Stimulated activated CD8-positive, alpha-beta memory T cell treated with anti-CD3 and anti-CD28 coated beads, Interleukin-7, amount 100 ng/mL, for 1 hour (primary cell): ENCODE measurements at regions not wholly inside any gene's neighbourhood (a gene's known extent, or its start where the extent isn't known, plus 50 kb on each side); places are given as distances from the start of the nearest gene placed in this dataset.

Experiments used
- DNase-seq, 2 donors: peaks; one replicate each; pipeline ENCODE4 v3.0.0-alpha.2; 2020; ENCODE audit warnings: low read depth in 2 of 2

DNA sequence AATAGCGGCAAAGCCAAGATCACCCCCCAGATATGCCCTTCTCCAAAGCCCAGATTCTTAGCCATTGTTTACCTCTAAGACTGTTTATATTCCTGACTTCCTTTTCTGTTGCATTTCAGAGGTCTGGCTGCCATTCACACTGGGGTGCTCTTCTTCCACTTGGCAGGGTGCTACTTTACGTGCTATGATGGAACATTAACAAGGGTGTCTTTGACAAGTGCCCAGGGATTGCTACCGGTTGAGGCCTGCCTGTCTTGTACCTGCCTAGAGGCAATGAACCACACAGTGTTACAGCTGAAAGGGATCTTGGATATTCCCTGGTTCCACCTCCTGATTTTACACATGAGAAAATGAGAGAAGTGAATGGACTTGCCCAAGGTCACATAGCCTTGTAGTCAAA, 352.1 kb upstream of the KIF2A start:
- no peak for DNase-seq

DNA sequence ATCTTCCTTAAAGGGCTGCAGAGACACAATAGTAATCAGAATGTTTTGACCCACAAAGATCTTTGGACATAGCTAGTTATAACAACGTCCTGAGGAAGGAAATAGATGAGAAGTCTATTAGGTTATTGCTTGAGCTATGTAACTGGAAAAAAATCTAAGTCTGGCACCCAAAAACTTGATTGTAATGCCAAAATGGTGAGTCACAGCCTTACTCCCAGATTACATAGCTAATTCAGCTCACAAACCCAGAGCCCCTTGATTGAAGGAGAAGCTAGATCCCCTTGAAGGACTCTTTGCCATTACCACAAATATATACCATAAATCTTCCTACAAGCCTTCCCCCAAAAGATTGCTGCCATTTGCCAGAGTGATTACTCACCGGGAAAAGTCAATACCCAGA, 341.8 kb upstream of the KIF2A start:
- no peak for DNase-seq

DNA sequence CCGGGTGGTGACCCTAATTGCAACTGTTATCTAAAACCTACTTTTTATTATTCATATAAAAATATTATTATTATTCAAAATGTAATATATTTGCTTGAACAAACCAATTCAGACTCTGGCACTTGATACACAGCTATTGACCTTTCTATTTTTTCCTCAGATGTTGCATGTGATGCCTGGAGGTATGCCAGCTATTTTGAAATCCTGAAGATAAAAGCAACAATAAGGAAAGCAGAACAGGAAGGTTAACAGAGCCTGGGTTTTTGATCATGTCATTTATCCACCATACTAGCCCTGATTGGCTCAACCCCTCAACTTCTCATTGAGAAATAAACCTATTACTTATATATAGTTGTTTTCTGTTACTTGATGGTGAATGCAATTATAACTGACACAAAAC, 340.9 kb upstream of the KIF2A start:
- no peak for DNase-seq

DNA sequence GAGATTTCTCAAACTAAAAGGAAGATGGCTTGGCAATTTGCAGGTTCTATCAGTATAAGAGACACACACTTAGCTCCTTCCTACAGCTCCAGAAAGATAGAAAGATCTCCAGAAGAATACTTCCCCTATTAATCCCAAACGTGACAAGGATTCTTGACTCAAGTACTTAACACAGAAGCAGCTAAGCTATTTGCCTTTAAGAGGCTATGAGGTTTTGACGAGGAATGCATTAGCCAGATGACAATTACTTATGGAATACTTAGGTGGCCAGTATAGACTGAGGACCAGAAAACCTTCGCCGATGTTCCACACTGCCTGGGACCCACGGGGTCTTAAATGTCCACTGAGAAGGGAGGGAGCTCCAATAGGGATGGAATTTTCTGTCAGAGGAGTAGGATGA, 340.5 kb upstream of the KIF2A start:
- DNase-seq: no peak

DNA sequence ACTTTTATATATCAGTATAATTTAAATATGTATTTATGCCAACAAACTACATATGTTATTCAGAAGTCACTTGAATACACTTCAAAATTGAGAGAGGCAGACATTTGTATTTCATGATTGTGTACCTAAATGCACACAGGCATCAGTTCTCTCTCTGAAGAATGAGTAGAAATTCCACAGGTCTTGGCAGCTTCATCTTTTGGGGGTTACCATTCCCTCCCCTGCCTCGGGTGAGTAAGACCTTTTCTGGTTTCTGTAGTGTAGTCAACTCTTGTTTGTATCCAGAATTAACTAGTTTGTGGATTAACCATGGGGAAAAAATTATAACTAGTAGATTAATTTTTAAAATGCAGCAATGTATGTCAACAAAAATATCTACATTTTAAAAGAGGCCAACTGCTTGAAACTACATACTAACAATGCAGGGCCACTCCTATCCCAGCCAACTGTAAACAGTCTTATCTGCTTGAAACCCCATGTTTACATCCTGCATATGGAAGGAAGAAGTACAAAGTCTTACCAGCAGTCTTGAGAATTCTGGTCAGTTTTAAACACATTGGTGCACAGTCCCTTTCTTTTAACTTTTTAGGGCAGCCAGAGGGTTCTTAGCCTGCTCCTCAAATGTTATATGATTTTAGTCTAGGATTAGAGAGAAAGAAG, 339.6 kb upstream of the KIF2A start:
- no peak for DNase-seq

DNA sequence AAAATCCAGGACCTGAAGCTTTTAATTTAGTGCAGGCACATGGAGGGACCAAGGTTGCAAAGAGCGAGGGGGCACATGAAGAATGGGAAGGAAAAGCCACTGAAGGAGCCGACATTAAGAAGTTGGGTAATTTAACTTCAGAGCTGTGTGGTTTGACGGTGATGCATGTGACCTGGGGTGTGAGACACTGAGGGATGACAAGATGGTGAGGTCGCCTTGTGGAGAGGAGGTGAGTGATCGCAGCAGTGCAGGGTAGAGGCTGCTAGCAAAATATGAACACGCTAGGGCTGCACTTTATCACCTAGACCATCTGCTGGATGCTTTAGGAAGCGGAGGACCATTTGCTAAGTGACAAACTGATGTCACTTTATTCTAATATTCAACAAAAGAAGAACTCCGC, 339.0 kb upstream of the KIF2A start:
- DNase-seq: no peak

DNA sequence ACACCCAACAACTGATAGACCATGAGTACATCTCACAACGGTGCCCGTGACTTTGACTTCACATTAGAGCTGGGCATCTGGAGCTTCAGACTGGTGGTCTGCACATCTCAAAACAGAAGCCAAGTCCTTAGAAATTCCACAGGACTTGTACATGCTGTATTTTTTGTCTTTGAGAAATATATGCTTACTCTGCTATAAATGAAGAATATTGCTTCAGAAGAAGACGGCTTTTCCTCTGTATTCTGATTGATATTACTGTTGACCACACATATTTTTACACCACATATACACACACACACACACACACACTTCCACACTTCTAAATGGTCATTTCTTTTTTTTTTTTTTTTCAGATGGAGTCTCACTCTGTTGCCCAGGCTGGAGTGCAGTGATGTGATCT, 338.3 kb upstream of the KIF2A start:
- no peak for DNase-seq

DNA sequence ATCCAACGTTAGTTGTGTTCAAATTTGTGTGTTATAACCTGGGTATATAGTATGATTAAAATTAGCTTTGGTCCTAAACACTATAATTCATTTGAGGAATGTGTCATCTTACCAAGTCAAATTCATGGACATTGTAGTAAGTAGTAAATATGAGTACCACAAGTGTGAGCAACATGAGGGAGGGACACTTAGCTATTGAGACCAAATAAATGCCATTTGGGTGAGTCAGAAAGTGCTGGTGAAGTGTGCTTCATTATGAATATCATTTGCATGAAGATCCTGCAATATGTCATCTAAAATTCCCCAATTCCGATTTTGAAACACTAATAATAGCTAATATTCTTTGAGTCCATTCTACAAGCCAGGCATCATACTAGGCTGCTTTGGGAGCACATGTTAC, 336.7 kb upstream of the KIF2A start:
- DNase-seq: no peak

DNA sequence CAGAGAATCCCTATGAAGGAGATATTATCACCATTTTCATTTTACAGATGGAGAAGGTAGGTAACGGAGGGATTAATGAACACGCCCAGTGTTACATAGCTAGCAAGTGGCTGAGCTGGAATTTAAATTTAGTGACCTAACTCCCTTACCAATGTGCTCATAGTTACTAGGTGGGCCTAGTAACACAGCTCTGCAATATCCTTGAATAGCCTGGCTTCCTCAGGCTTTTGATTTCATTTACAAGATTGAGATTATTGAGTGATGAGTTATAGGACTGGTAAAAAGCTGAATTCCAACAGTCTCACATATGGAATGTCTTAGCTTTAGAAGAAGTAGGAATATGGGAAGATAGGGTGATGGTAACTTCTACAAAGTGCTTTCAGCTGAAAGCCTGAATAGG, 336.3 kb upstream of the KIF2A start:
- no peak for DNase-seq

DNA sequence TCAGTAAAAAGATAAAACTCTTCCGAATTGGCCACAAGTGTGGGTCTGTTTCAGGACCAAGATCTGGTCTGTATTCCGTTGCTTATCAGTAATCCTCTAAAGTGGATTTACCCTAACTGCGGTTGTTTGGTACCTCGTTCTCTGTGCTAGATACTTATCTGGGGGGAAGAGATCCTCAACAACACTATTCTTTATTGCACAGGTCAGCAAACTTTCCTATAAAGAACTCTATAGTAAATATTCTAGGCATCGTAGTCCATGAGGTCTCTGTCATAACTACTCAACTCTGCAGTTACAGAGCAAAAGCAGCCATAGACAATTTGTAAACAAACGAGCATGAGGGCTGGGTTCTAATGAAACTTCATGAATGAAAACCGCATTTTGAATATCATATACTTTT, 335.8 kb upstream of the KIF2A start:
- no peak for DNase-seq

DNA sequence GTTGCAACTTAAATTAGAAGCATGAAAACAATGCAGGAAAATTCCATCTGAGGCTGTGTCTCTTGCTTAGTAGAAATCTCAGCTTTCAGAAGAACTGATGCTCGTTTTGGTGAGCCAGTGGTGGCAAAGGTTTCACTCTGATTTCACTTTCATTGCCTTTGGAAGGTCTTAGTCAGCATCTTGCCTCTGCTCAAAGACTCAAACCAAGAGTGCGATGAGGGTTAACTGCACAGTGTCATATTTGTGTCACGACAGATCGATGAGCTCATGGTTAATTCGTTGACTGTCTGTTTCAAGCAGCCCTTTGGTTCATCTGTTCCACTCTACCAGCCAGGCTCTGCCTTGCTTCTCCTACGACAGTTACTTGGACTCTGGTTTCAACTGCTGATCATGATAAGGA, 331.3 kb upstream of the KIF2A start:
- no peak for DNase-seq

DNA sequence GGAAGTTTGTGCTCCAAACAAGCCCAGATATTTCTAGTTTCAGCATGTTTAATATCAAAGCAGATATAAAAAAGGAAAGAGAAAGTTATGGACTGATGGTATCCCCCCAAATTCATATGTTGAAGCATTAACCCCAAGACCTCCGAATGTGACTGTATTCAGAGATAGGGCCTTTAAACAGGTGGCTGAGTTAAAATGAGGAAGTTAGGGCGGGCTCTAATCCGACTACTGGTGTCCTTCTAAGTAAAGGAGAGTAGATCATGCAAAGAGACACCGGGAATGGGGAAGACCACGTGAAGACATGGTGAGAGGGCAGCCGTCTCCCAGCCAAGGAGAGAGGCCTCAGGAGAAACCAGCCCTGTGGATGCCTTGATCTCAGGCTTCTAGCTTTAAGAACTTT, 324.1 kb upstream of the KIF2A start:
- DNase-seq: no peak

DNA sequence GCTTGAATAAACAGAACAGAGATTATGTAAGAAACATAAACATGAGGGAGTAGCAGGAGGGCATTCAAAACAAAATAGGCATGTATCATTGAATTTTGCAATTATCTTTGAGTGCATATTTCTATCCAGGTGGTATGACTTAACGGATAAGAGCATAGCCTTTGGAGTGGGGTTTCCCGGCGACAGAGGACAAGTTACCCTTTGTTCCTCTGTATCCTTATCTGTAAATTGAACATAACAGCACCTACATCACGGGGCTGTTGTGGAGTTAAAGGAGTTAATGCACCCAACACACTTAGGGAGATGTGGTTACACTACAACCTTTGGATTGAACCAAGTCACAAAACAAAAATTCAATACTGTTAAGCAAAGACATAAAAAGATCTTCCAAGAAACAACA, 314.6 kb upstream of the KIF2A start:
- no peak for DNase-seq

DNA sequence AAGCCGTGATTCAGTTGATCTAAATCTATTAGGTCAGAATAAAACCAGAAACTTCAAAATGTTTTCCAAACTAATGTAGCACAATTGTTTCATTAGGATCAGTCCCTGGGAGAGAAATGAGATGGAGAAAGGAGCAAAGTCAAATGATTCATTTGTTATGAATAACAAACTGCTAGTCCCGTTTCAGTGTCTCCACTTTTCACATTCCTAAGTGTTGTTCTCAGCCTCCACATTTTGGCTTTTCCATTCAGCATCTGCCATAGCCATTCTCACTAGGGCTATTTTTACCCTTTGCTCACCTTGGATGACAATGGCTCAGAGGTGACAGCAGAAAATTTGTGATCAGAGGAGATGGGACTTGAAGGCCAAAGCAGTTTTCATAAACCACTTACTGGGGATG, 314.1 kb upstream of the KIF2A start:
- DNase-seq: no peak

DNA sequence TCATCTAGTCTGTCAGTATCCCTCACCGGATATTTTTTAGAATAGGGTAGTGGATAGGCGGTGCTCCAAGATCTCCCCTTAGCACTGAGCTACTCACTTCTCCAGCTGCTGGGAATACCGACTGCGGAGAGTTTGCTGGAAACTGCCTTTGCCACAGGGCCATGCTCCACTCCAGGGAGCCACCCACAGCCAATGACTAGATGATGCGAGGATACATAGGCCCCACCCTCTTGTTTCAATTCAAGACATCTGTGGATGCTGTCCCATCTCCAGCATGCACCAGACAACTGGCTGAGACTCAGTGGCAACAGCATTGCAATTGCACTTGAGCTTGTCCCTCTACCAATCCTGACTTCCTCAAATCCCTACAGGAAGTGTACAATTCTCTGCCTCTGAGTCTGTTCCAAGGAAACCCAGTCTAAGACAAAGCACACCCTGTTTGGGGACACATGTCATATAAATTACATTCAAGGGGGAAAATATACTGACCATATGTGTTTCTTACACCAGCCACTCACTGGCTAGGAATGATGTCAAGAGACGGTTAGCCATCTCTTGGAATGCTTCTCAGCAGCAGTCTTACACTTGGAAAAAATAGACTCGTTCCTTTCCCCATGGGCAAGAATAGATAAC, 312.6 kb upstream of the KIF2A start:
- DNase-seq: no peak

DNA sequence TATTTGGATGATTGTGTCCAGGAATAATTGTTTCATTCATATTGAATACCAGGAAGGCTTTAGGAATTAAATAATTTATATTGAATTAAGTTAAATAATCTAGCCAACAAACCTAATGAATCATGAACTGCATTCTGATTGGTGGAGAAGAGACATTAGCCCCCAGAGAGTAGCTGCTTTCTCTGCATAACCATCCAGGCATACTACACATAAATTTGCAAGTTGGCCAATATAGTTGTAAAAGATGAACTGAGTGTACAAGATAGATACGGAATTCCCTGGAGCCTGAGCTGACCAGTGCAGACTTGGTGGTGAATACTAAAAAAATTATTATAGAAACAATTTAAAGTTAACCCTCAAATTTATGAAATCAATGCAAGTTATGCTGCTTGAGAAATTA, 311.8 kb upstream of the KIF2A start:
- no peak for DNase-seq

DNA sequence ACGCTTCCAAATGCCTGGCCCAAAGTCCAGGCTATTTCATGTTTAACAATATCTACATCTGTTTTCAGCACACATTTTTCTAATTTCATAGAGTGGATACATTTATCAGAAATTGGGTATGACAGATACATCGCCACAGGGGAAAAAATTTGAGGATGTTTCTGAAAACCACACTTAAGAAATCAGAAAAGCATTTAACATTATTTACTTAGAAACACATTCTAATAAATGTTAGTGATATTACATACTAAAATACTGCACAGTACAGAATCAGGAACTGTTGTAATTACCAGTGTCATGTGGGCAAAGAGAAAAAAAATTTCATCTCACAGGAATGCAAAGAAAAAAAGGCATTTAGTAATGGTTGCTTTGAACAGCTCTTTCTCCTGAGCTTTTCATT, 310.5 kb upstream of the KIF2A start:
- no peak for DNase-seq

DNA sequence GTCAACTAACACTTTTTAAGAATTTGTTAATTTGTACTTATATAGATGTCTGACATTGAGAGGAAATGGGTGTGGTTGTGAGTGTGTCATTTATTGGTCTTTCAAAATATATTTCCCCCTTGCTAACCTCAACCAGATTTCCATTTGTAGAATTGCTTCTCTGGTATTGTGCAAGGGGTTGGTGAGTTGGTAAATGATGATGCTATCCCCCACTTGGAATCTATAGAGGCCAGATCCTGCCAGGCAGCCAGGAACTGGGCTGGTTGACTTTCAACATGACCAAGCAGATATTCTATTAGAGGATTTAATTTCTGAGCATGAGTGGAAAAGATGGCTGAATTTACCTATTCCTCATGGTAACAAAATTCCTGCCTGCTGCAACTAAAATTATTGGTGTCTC, 306.6 kb upstream of the KIF2A start:
- DNase-seq: no peak

DNA sequence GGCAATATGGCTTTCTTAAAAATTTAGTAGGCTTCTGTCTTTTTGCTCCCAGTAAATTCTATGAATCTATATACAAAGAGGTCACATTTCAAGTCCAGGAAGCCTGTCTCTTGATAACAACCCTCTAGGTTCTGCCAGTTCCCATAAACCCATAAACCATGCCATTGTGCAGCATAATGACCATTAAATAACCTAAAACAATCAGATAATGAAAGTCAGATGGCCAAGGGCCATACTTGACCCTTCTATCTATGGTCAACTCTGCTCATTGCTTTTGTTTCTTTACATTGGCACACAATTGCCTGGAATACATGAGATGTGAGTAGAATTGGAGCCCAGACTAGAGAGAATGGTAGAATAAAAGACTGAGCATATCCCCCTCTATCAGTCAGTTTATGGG, 305.4 kb upstream of the KIF2A start:
- DNase-seq: no peak

DNA sequence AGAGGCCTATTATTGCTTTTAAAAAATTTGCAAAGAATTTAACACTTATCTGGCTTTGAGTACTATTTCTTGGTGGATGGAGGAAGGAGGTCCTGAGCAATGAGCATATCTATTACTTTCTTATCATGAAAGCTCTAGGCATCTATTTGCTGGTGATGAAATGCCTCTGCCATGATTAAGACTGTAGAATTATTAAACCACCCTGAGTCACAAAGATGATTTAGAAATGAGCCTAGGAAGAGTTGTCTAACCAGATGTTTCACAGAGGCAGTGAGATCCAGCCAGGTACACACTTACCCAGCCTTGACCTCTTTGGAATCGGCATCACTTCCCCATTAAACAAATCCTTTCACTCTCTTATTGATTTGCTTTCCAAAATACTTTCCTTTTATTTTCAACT, 304.4 kb upstream of the KIF2A start:
- DNase-seq: no peak

DNA sequence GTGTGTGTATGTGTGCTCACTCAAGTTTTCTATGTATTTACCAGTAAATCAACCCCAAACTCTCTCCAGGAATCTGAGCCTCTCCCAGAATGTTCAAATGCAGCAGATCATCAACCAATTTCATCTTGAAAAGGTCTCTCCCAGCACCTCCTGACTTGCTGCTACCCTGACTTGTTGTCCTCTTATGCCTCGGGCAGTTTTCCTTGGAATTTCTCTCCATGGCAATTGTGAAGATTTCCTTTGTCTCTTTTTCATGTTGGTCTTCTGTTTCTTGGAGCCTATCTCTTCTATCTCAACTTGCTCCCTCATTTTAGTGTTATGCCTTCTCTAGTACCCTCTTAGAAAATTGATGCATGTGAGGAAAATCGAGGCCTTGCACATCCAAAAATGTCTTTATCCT, 303.6 kb upstream of the KIF2A start:
- DNase-seq: no peak

DNA sequence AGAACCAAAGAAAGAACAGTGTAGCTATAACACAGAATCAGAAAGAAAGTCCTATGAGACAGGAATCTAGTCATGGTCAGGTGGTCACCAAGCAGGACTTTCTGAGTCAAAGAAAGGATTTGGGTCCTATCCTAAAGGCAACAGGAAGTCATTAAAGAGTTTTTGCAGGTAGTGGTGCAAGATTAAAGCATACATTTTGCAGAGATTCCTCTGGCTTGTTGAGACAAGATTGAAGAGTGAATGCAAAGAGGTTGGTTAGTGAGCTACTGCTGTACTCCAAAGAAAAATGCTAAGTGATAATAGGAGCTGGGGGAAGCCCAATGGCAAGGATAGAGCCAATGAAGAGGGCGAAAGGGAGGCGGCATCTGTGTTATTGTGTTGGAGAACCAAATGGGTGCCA, 300.5 kb upstream of the KIF2A start:
- no peak for DNase-seq

DNA sequence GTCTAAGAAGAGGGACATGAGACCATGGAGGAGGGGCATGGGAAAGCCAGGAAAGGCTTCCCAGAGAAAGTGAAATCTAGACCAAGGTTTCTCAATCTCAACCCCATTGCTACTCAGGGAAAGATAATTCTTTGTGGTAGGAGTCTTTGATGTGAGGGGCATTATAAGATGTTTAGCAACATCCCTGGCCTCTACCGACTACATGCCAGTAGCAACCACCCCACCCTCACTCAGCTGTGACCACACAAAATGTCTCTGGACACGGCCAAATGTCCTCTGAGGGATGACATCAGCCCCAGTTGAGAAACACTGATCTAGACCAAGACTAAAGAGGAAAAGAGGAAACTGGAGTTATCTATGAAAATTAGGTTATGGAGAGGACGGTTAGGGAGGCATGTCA, 298.5 kb upstream of the KIF2A start:
- no peak for DNase-seq

DNA sequence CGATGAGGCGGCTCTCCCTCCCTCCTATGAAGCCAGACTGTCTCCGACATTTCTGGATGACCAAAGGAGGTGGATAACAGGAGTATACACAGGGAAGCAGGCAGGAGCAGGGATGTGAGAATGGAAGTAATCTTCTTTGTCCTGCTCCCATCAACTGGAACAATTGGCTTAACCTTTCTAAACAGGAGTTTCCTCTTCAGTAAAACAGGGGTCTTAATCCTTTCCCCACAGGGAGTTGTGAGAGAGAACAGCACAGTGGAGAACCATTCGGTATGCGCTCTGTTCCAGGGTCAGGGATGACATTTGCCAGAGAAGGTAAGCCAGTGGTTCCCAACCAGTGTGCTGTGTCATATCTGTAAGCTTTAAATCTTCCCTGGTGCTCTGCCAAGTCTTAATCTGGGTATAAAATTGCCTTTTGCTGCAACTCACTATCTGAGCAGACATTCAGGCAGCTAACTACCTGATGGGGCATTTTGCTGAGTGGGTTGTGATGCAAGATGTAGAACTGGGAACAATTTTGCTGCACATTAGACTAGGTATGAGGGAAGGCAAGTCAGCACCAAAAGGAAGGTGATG, 294.8 kb upstream of the KIF2A start:
- DNase-seq: no peak
